NCI-H2081 (cell line): ENCODE measurements at regions not wholly inside any gene's neighbourhood (a gene's known extent, or its start where the extent isn't known, plus 50 kb on each side); places are given as distances from the start of the nearest gene placed in this dataset.

ENCODE experiments used
- DNase-seq, 2 experiments: peaks; one replicate each; lab custom pipeline; 2025; lab: John Stamatoyannopoulos, UW

- no peak for DNase-seq
Observed at GRCh38 chr1:34606504-34606903, 148.3 kb upstream of the GJB5 start.

- DNase-seq, result no peak
Observed at GRCh38 chr1:34610063-34610462, 144.8 kb upstream of the GJB5 start.

GRCh38 chr1:34611571-34611970, 143.3 kb upstream of the GJB5 start:
- DNase-seq, result no peak

- no peak for DNase-seq
Observed at GRCh38 chr1:34612091-34612827, 142.6 kb upstream of the GJB5 start.

GRCh38 chr1:34617321-34618118, 137.3 kb upstream of the GJB5 start:
- no peak for DNase-seq

GRCh38 chr1:34618381-34618780, 136.5 kb upstream of the GJB5 start:
- DNase-seq, result no peak

GRCh38 chr1:34619256-34619655, 135.6 kb upstream of the GJB5 start:
- DNase-seq, result no peak

- no peak for DNase-seq
Observed at GRCh38 chr1:34621916-34622315, 132.9 kb upstream of the GJB5 start.

- DNase-seq, result no peak
Observed at GRCh38 chr1:34625521-34626015, 129.3 kb upstream of the GJB5 start.

GRCh38 chr1:34627465-34628240, 127.2 kb upstream of the GJB5 start:
- DNase-seq, result no peak

GRCh38 chr1:34631126-34631525, 123.7 kb upstream of the GJB5 start:
- DNase-seq, result no peak

- no peak for DNase-seq
Observed at GRCh38 chr1:34639701-34640100, 115.1 kb upstream of the GJB5 start.

- no peak for DNase-seq
Observed at GRCh38 chr1:34640654-34641401, 114.0 kb upstream of the GJB5 start.

GRCh38 chr1:34642679-34643078, 112.2 kb upstream of the GJB5 start:
- no peak for DNase-seq

- DNase-seq, result no peak
Observed at GRCh38 chr1:34645109-34645688, 109.6 kb upstream of the GJB5 start.

- no peak for DNase-seq
Observed at GRCh38 chr1:34645919-34646318, 108.9 kb upstream of the GJB5 start.

- no peak for DNase-seq
Observed at GRCh38 chr1:34648501-34648900, 106.3 kb upstream of the GJB5 start.

GRCh38 chr1:34650090-34650489, 104.8 kb upstream of the GJB5 start:
- DNase-seq, result no peak

- DNase-seq, result no peak
Observed at GRCh38 chr1:34650800-34651199, 104.0 kb upstream of the GJB5 start.

- DNase-seq, result no peak
Observed at GRCh38 chr1:34653110-34653509, 101.7 kb upstream of the GJB5 start.

- no peak for DNase-seq
Observed at GRCh38 chr1:34655206-34655874, 99.5 kb upstream of the GJB5 start.
